Liver (tissue), 8 donors: ENCODE measurements at regions not wholly inside any gene's neighbourhood (a gene's known extent, or its start where the extent isn't known, plus 50 kb on each side); places are given as distances from the start of the nearest gene placed in this dataset.

Source experiments
- DNase-seq: peaks from one replicate; pipeline ENCODE4 v3.0.0-alpha.2; 2017; ENCODE audit warnings: low spot score
- H3K27ac ChIP-seq, 2 donors: one replicate each; pipeline ENCODE4 v1.7.0; 2013; ENCODE audit warnings: inconsistent platforms in 2 of 2, low read length in 2 of 2, control low read depth in 1 of 2, low read depth in 1 of 2, mild to moderate bottlenecking in 1 of 2
- H3K27me3 ChIP-seq, 4 donors: one replicate each; pipeline versions ENCODE4 v1.6.1 to v1.7.0; 2013; ENCODE audit warnings: low read length in 3 of 4, inconsistent platforms in 1 of 4, mild to moderate bottlenecking in 1 of 4, moderate library complexity in 1 of 4; ENCODE audit not compliant: control insufficient read depth in 4 of 4, insufficient read depth in 4 of 4
- H3K36me3 ChIP-seq, 4 donors: one replicate each; pipeline versions ENCODE4 v1.6.1 to v1.7.0; 2013; ENCODE audit warnings: low read length in 3 of 4, mild to moderate bottlenecking in 3 of 4, low read depth in 1 of 4, moderate library complexity in 1 of 4; ENCODE audit not compliant: control insufficient read depth in 4 of 4, insufficient read depth in 3 of 4
- H3K4me1 ChIP-seq, 4 donors: one replicate each; pipeline versions ENCODE4 v1.6.1 to v1.7.0; 2013; ENCODE audit warnings: low read length in 3 of 4, mild to moderate bottlenecking in 3 of 4, moderate library complexity in 1 of 4; ENCODE audit not compliant: control insufficient read depth in 4 of 4, insufficient read depth in 4 of 4
- H3K4me3 ChIP-seq, 3 donors: one replicate each; pipeline versions ENCODE4 v1.6.1 to v1.7.0; 2013; ENCODE audit warnings: low read length in 3 of 3, control low read depth in 1 of 3, low read depth in 1 of 3, mild to moderate bottlenecking in 1 of 3
- H3K9ac ChIP-seq, 2 donors: one replicate each; pipeline ENCODE4 v1.7.0; 2013; ENCODE audit warnings: low read length in 2 of 2, mild to moderate bottlenecking in 2 of 2, moderate library complexity in 2 of 2, control low read depth in 1 of 2, low read depth in 1 of 2
- H3K9me3 ChIP-seq, 4 donors: one replicate each; pipeline versions ENCODE4 v1.6.1 to v1.7.0; 2013; ENCODE audit warnings: low read length in 3 of 4; ENCODE audit not compliant: control insufficient read depth in 4 of 4
- CTCF ChIP-seq: fragments of 150-350 bp; IDR thresholded peaks from 2 replicates; pipeline ENCODE4 v1.5.1; 2017; ENCODE audit warnings: improper control_type of control experiment, low read depth, low read length; ENCODE audit not compliant: missing input control
- FOXA1 ChIP-seq: IDR thresholded peaks from 2 replicates; pipeline ENCODE4 v1.6.1; 2016; ENCODE audit warnings: antibody characterized with exemption
- FOXA2 ChIP-seq: IDR thresholded peaks from 2 replicates; pipeline ENCODE4 v1.6.1; 2016; ENCODE audit warnings: antibody characterized with exemption
- GABPA ChIP-seq, 2 donors: IDR thresholded peaks in 1 of 2; conservative IDR thresholded peaks in 1 of 2; 2 replicates each; pipeline ENCODE4 v1.6.1; 2016; ENCODE audit warnings: antibody characterized with exemption in 2 of 2, mild to moderate bottlenecking in 1 of 2, moderate library complexity in 1 of 2
- HNF4A ChIP-seq, 2 donors: conservative IDR thresholded peaks; 2 replicates each; pipeline ENCODE4 v1.6.1; 2016; ENCODE audit warnings: antibody characterized with exemption in 2 of 2, mild to moderate bottlenecking in 2 of 2
- HNF4G ChIP-seq: IDR thresholded peaks from 2 replicates; pipeline ENCODE4 v1.6.1; 2016; ENCODE audit warnings: antibody characterized with exemption
- JUND ChIP-seq, 2 donors: IDR thresholded peaks; 2 replicates each; pipeline ENCODE4 v1.6.1; 2016; ENCODE audit warnings: antibody characterized with exemption in 2 of 2
- MAX ChIP-seq: IDR thresholded peaks from 2 replicates; pipeline ENCODE4 v1.6.1; 2016; ENCODE audit warnings: antibody characterized with exemption
- NR2F2 ChIP-seq: IDR thresholded peaks from 2 replicates; pipeline ENCODE4 v1.6.1; 2016; ENCODE audit warnings: antibody characterized with exemption
- RAD21 ChIP-seq, 2 donors: IDR thresholded peaks; 2 replicates each; pipeline ENCODE4 v1.6.1; 2016; ENCODE audit warnings: antibody characterized with exemption in 2 of 2, mild to moderate bottlenecking in 2 of 2
- REST ChIP-seq: IDR thresholded peaks from 2 replicates; pipeline ENCODE4 v1.6.1; 2016; ENCODE audit warnings: antibody characterized with exemption, mild to moderate bottlenecking
- RXRA ChIP-seq, 2 donors: IDR thresholded peaks; 2 replicates each; pipeline ENCODE4 v1.6.1; 2017 to 2018; ENCODE audit warnings: antibody characterized with exemption in 2 of 2, mild to moderate bottlenecking in 1 of 2
- ZBTB33 ChIP-seq: IDR thresholded peaks from 2 replicates; pipeline ENCODE4 v1.6.1; 2016; ENCODE audit warnings: antibody characterized with exemption
- WGBS: extraction: QIAGEN DNeasy Blood & Tissue Kit; methylation state at CpG from one replicate; pipeline ENCODE4 v1.1.7; 2013; 5-methylcytosine and 5-hydroxymethylcytosine counted together
- donor health status: healthy.
- donor health status: healthy.
- donor health status: healthy.
- donor health status: healthy.
- donor health status: healthy.

GRCh38 chr5:25764733-25765132 is 1120.0 kb upstream of the CDH10 start:
- Histone ChIP-seq H3K27me3 (no peaks in the 10 kb centered on the region), H3K9ac (no peak overlapping the region), H3K9me3 (no peaks in the 10 kb centered on the region), H3K4me3 (no peak overlapping the region), H3K27ac (no peak overlapping the region), H3K4me1 (no peaks in the 10 kb centered on the region), H3K36me3 (no peaks in the 10 kb centered on the region)
- no peak for TF ChIP-seq CTCF
- TF ChIP-seq RXRA (IDR thresholded peaks at IDR 0.05): no peak
- no peak for TF ChIP-seq REST
- no peak for TF ChIP-seq RAD21 (IDR thresholded peaks at IDR 0.05)
- TF ChIP-seq FOXA1: no peak
- no peak for TF ChIP-seq JUND (IDR thresholded peaks at IDR 0.05)
- no peak for TF ChIP-seq ZBTB33
- no peak for TF ChIP-seq FOXA2
- no peak for TF ChIP-seq HNF4A (conservative IDR thresholded peaks at IDR 0.05)
- DNase-seq: no peak

- 40% methylated on average over 3 of the region's 3 CpGs for WGBS
- H3K4me1 ChIP-seq: no peaks in the 10 kb centered on the region
- H3K9ac ChIP-seq: no peak overlapping the region
- H3K36me3 ChIP-seq: no peaks in the 10 kb centered on the region
- H3K27ac ChIP-seq: no peak overlapping the region
- no peak for TF ChIP-seq HNF4G
- TF ChIP-seq GABPA (IDR thresholded peaks at IDR 0.05 in 1 of 2, conservative IDR thresholded peaks at IDR 0.05 in 1 of 2): no peak
- TF ChIP-seq REST: no peak
- no peak for TF ChIP-seq MAX
- no peak for TF ChIP-seq RXRA (IDR thresholded peaks at IDR 0.05)
- no peak for TF ChIP-seq NR2F2
- TF ChIP-seq RAD21 (IDR thresholded peaks at IDR 0.05): no peak
- H3K9me3 ChIP-seq: no peaks in the 10 kb centered on the region
- H3K27me3 ChIP-seq: no peaks in the 10 kb centered on the region
- no peak for DNase-seq
- H3K4me3 ChIP-seq: no peak overlapping the region
These were observed 1119.0 kb upstream of the CDH10 start for GRCh38 chr5:25763781-25764180.
